ENCODE measurements at regions not wholly inside any gene's neighbourhood (a gene's known extent, or its start where the extent isn't known, plus 50 kb on each side); places are given as distances from the start of the nearest gene placed in this dataset.

GRCh38 chr4:108520807-108521206, 99.6 kb upstream of the RPL34 start:
- DNase-seq: no peak

GRCh38 chr4:108519911-108520601, 100.3 kb upstream of the RPL34 start:
- DNase-seq: no peak

- DNase-seq: no peak
These were observed 101.1 kb upstream of the RPL34 start for GRCh38 chr4:108519208-108519833.

- no peak for DNase-seq
These were observed 107.5 kb upstream of the RPL34 start for GRCh38 chr4:108512615-108513505.

- DNase-seq: no peak
These were observed 108.8 kb upstream of the RPL34 start for GRCh38 chr4:108511618-108512017.

GRCh38 chr4:108502356-108502755, 118.0 kb upstream of the RPL34 start:
- no peak for DNase-seq

- no peak for DNase-seq
These were observed 121.5 kb upstream of the RPL34 start for GRCh38 chr4:108498925-108499324.

- no peak for DNase-seq
These were observed 126.8 kb upstream of the RPL34 start for GRCh38 chr4:108493596-108493931.

- no peak for DNase-seq
These were observed 127.4 kb upstream of the RPL34 start for GRCh38 chr4:108492816-108493595.

- no peak for DNase-seq
These were observed 131.5 kb upstream of the RPL34 start for GRCh38 chr4:108488865-108489264.

- DNase-seq: no peak
These were observed 134.3 kb upstream of the RPL34 start for GRCh38 chr4:108486046-108486445.

- no peak for DNase-seq
These were observed 136.2 kb upstream of the RPL34 start for GRCh38 chr4:108484187-108484586.

GRCh38 chr4:108483650-108484049, 136.7 kb upstream of the RPL34 start:
- DNase-seq: no peak

GRCh38 chr4:108483079-108483478, 137.3 kb upstream of the RPL34 start:
- DNase-seq: no peak

- no peak for DNase-seq
These were observed 139.5 kb upstream of the RPL34 start for GRCh38 chr4:108480881-108481280.

- DNase-seq: no peak
These were observed 142.8 kb upstream of the RPL34 start for GRCh38 chr4:108477527-108478108.

- DNase-seq: no peak
These were observed 147.1 kb upstream of the RPL34 start for GRCh38 chr4:108473163-108473720.

GRCh38 chr4:108466936-108467902, 153.2 kb upstream of the RPL34 start:
- DNase-seq: no peak

- DNase-seq: no peak
These were observed 154.4 kb upstream of the RPL34 start for GRCh38 chr4:108465886-108466500.

- no peak for DNase-seq
These were observed 161.7 kb upstream of the RPL34 start for GRCh38 chr4:108458681-108459080.

- DNase-seq: no peak
These were observed 166.1 kb upstream of the RPL34 start for GRCh38 chr4:108454227-108454626.

All from bone marrow (tissue), 2 donors.